ENCODE measurements at regions not wholly inside any gene's neighbourhood (a gene's known extent, or its start where the extent isn't known, plus 50 kb on each side); places are given as distances from the start of the nearest gene placed in this dataset.

DNA sequence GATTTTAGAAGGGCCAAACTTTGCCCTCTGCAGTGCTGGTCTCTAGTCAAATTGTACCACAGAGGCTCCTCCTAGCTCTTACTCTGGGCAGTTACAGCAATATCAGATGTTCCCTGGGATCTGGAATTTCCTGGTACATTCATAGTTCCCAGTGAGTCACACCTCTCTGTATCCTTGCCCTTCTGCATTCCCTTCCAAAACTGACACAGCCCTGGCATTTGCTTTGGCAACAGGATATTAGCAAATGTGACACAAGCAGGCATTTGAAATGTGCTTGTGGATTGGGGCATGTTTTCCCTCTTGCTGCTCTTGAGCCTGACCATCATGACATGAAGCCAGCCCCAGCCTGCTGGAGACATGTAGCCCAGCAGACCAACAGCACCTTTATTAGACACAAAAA lies 284.7 kb upstream of the AKR1E2 start:
- Histone ChIP-seq H3K36me3 (no peaks in the 10 kb centered on the region), H3K27ac (no peak overlapping the region), H3K4me3 (no peak overlapping the region), H3K27me3 (no peaks in the 10 kb centered on the region), H3K9me3 (no peaks in the 10 kb centered on the region), H3K4me1 (no peaks in the 10 kb centered on the region)
- intact Hi-C loops (cut with DNase I) = no loop called here
- no peak for FAIRE-seq
- TF ChIP-seq, protein P1, sequence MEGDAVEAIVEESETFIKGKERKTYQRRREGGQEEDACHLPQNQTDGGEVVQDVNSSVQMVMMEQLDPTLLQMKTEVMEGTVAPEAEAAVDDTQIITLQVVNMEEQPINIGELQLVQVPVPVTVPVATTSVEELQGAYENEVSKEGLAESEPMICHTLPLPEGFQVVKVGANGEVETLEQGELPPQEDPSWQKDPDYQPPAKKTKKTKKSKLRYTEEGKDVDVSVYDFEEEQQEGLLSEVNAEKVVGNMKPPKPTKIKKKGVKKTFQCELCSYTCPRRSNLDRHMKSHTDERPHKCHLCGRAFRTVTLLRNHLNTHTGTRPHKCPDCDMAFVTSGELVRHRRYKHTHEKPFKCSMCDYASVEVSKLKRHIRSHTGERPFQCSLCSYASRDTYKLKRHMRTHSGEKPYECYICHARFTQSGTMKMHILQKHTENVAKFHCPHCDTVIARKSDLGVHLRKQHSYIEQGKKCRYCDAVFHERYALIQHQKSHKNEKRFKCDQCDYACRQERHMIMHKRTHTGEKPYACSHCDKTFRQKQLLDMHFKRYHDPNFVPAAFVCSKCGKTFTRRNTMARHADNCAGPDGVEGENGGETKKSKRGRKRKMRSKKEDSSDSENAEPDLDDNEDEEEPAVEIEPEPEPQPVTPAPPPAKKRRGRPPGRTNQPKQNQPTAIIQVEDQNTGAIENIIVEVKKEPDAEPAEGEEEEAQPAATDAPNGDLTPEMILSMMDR (IDR thresholded peaks at IDR 0.05) = no peak
- DNase-seq = no peak
- ATAC-seq = peak in 3 of 4 donors; percentile 35 to 73 (median 43)

DNA sequence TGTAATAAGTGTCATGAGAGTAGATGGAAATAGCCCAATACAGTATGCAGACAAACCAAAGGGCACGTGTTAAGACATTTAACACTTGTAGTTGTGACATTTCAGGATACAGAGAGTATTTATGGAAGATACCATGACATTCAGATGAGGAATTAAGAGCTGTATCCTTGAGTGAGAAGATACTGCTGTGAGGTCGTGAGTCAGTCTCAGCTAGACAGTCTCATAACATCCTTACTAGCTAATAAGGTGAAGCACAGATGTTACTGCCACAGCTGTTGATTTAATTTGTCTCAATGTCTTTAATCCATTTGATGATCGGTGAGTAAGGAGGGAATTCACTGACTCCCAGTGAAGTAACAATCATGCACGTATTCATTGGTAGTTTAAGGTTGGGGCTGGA lies 288.0 kb upstream of the AKR1E2 start:
- no peak for ATAC-seq
- TF ChIP-seq, protein P1 (IDR thresholded peaks at IDR 0.05) = no peak
- H3K4me1 ChIP-seq = no peaks in the 10 kb centered on the region
- intact Hi-C loops (cut with DNase I) = no loop called here
- no peak for FAIRE-seq
- H3K4me3 ChIP-seq = no peak overlapping the region
- H3K36me3 ChIP-seq = no peaks in the 10 kb centered on the region
- no peak for DNase-seq
- H3K9me3 ChIP-seq = no peaks in the 10 kb centered on the region
- H3K27me3 ChIP-seq = peaks cover 0 to 3% (median 0%) of the 10 kb centered on the region in 4 donors
- WGBS, 2 donors = 62 to 65% methylated on average over 4 of the region's 4 CpGs
- H3K27ac ChIP-seq = no peak overlapping the region

DNA sequence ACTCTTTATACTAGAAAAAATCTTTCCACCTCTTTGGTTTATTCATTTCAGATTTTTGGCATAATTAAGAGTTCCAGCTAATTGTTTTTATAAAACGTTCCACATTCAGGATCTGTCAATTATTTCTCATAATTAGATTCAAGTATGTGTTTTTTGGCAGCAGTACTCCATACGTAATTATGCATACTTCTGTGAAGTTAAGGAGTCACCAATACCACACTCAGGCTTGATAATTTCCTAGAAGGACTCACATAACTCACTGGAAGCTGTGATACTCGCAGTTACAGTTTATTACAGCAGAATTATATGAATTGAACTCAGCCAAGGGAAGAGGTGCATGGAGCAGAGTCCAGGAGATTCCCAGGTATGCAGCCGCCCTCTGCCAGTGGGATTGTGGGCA lies 290.5 kb upstream of the AKR1E2 start:
- FAIRE-seq (no peak), DNase-seq (no peak), ATAC-seq (no peak)
- H3K27me3 ChIP-seq = peaks cover 0 to 8% (median 0%) of the 10 kb centered on the region in 4 donors
- H3K4me3 ChIP-seq = no peak overlapping the region
- TF ChIP-seq, protein P1 (IDR thresholded peaks at IDR 0.05) = no peak
- H3K4me1 ChIP-seq = no peaks in the 10 kb centered on the region
- no peaks in the 10 kb centered on the region for H3K36me3 ChIP-seq
- H3K27ac ChIP-seq = no peak overlapping the region
- WGBS, 2 donors = 40 to 46% methylated on average over 4 of the region's 4 CpGs
- H3K9me3 ChIP-seq = no peaks in the 10 kb centered on the region
- intact Hi-C loops (cut with DNase I) = no loop called here

DNA sequence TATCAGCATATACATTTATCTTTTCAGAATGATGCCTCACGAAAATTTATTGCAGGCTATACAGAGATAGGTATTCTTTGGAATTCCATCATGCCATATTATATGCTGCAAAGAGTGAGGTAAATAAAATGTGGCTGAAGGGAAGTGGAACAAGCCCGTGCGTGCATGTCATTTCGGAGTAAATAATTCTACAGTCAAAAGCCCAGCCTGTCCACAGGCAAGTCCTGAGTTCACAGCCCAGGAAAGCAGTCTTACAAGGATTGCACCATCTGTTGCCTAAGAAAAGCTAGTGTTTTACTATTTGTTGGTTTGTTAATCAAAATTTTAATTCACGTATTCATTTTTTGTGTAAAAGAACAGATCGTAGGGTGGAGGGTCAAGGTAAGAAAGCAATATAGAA lies 292.4 kb upstream of the AKR1E2 start:
- TF ChIP-seq, protein P1 (IDR thresholded peaks at IDR 0.05) = no peak
- H3K4me1 ChIP-seq = no peaks in the 10 kb centered on the region
- WGBS, 2 donors = 64 to 73% methylated on average over 6 of the region's 6 CpGs
- no peak overlapping the region for H3K4me3 ChIP-seq
- H3K9me3 ChIP-seq = no peaks in the 10 kb centered on the region
- ATAC-seq (no peak), FAIRE-seq (no peak), DNase-seq (no peak)
- no peaks in the 10 kb centered on the region for H3K36me3 ChIP-seq
- no peak overlapping the region for H3K27ac ChIP-seq
- intact Hi-C loops (cut with DNase I) = no loop called here
- H3K27me3 ChIP-seq = peaks cover 0 to 8% (median 0%) of the 10 kb centered on the region in 4 donors

DNA sequence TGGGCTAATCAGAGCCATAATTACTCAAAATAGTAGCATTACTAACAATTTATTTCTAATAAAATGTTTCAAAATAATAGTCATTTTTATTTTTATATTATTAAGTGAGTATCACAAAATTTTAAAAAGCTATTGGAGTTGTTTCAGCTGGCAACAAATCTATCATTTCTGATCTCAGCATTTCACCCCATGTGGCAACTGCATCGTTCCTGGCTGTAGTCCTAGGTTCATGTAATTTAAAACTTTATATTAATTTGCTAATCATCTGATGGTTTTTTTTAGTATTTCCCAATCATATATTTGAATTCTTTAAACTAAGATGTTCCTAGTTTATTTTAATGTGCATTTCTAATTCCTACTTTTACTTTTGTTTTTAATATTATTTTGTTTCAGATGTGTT lies 293.0 kb upstream of the AKR1E2 start:
- no peak for DNase-seq
- TF ChIP-seq, protein P1 (IDR thresholded peaks at IDR 0.05) = no peak
- H3K36me3 ChIP-seq = no peaks in the 10 kb centered on the region
- 38 to 60% methylated on average over 1 of the region's 1 CpG for WGBS, 2 donors
- FAIRE-seq = peak; percentile 82
- no peaks in the 10 kb centered on the region for H3K4me1 ChIP-seq
- no peak overlapping the region for H3K4me3 ChIP-seq
- no peaks in the 10 kb centered on the region for H3K9me3 ChIP-seq
- H3K27ac ChIP-seq = no peak overlapping the region
- intact Hi-C loops (cut with DNase I) = no loop called here
- ATAC-seq = no peak
- peaks cover 0 to 8% (median 0%) of the 10 kb centered on the region in 4 donors for H3K27me3 ChIP-seq

Measured in pancreas (tissue), 10 donors.